ENCODE measurements at regions not wholly inside any gene's neighbourhood (a gene's known extent, or its start where the extent isn't known, plus 50 kb on each side); places are given as distances from the start of the nearest gene placed in this dataset.

DNA sequence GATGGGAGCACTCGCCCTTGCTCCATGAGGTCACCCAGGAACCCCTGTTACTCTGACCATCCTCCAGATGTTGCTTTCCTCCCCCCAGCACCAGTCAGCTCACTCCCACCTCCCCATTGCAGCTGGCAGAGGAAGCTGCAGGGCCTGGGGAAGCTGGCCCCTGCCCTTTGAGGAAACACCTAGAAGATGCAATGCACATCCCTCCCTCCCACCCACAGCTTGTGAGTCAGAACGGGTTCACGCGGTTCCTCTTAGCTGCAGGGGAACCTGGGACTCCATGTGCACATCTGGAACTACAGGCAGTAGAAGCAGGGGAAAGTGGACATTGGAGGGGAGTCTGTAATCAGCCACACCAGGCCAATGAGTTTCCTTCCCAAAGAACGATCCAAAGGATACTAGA lies 96.9 kb downstream of the KATNIP start:
- TF ChIP-seq POLR2A (IDR thresholded peaks at IDR 0.05): no peak
- TF ChIP-seq, protein P1, sequence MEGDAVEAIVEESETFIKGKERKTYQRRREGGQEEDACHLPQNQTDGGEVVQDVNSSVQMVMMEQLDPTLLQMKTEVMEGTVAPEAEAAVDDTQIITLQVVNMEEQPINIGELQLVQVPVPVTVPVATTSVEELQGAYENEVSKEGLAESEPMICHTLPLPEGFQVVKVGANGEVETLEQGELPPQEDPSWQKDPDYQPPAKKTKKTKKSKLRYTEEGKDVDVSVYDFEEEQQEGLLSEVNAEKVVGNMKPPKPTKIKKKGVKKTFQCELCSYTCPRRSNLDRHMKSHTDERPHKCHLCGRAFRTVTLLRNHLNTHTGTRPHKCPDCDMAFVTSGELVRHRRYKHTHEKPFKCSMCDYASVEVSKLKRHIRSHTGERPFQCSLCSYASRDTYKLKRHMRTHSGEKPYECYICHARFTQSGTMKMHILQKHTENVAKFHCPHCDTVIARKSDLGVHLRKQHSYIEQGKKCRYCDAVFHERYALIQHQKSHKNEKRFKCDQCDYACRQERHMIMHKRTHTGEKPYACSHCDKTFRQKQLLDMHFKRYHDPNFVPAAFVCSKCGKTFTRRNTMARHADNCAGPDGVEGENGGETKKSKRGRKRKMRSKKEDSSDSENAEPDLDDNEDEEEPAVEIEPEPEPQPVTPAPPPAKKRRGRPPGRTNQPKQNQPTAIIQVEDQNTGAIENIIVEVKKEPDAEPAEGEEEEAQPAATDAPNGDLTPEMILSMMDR (IDR thresholded peaks at IDR 0.05): no peak

All from heart left ventricle (tissue), 13 donors.